ENCODE measurements at regions not wholly inside any gene's neighbourhood (a gene's known extent, or its start where the extent isn't known, plus 50 kb on each side); places are given as distances from the start of the nearest gene placed in this dataset.

DNA sequence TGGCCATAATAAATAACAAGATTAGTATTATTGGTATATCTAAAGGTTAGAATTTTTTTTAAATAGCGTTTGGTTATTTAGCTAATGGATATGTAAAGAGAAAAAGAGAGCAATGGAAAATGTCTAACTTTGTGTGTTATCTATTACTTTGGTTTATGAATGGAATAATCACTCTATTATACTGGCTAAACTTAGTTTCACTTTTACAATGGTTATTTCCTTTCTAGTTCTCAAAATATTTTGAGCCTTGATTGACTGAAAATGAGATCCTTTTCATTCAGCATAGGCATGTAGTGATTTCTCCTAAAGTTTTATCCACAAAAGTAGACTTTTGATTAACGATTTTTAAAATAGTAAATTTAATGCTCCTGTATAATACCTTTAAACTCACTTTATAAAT, 51.6 kb upstream of the MLIP start:
- TF ChIP-seq POLR2A (IDR thresholded peaks at IDR 0.05; ENCODE audit: low read depth, low read length) (no peak), TAF1 (IDR thresholded peaks at IDR 0.05; ENCODE audit: borderline replicate concordance, low read depth, low read length) (no peak), POLR2AphosphoS5 (IDR thresholded peaks at IDR 0.05; ENCODE audit: low read depth, low read length) (no peak)
- FAIRE-seq (no peak), DNase-seq (ENCODE audit: insufficient read length) (no peak)

DNA sequence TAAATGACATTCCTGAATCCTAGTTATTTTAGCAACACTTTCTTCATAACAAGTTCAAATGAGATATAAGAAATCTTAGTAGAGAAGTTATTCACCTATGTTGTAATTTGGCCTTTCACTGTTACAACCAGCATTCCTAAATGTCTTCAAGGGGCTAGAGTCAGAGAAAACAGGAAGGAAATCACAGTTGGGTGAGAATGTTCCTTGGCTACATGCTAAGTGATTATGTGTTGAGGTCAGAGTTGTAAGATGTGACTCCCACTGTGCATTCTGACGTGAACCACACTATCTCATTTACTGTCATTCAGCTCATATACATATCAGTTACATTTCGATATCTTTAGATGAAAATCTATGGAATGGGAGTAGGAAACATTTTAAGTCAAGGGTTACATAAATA, 51.0 kb upstream of the MLIP start:
- no peak for TF ChIP-seq POLR2AphosphoS5 (IDR thresholded peaks at IDR 0.05; ENCODE audit: low read depth, low read length)
- DNase-seq (ENCODE audit: insufficient read length) (no peak), FAIRE-seq (no peak)

Data from GM12892 (cell line).